Stimulated activated naive CD8-positive, alpha-beta T cell treated with anti-CD3 and anti-CD28 coated beads, Interleukin-15, Interleukin-2, amounts not matched to agents 100 ng/mL and 50 ng/mL, for 24 hours (primary cell): ENCODE measurements at regions not wholly inside any gene's neighbourhood (a gene's known extent, or its start where the extent isn't known, plus 50 kb on each side); places are given as distances from the start of the nearest gene placed in this dataset.
"Not testable (repeated sequence)": the region's sequence is repeated elsewhere in the genome, so short reads cannot be mapped to it uniquely, and the experiment has no call there.

Source experiments
- H3K27ac Mint-ChIP-seq: one replicate; pipeline ENCODE4 v1.8.0; 2021; ENCODE audit warnings: mild to moderate bottlenecking, mixed read lengths
- H3K27me3 Mint-ChIP-seq: one replicate; pipeline ENCODE4 v1.8.0; 2021; ENCODE audit warnings: mixed read lengths
- H3K36me3 Mint-ChIP-seq: one replicate; pipeline ENCODE4 v1.8.0; 2021; ENCODE audit warnings: low read depth, mixed read lengths
- H3K4me1 Mint-ChIP-seq: one replicate; pipeline ENCODE4 v1.8.0; 2021; ENCODE audit warnings: low read depth, mixed read lengths
- H3K4me3 Mint-ChIP-seq: one replicate; pipeline ENCODE4 v1.8.0; 2021; ENCODE audit warnings: mild to moderate bottlenecking, mixed read lengths
- H3K9me3 Mint-ChIP-seq: one replicate; pipeline ENCODE4 v1.8.0; 2021; ENCODE audit warnings: mixed read lengths

DNA sequence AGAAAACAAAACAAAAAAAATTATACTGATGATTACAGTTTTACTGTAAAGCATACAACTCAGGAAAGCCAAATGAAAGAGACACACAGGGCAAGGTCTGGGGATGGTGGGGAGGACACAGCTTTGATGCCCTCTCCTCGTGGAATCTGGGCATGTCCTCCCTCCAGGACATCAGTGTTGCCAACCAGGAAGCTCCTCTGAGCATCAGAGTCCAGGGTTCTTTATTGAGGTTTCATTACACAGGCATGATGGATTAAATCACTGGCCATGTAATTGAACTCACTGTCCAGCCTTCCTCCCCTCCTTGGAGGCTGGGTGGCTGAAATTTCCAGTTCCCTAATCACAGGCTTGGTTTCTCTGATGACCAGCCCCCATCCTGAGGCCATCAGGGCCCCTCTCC is 89.6 kb upstream of the MIER3 start:
- Mint-ChIP-seq H3K4me1 (no peaks in the 10 kb centered on the region), H3K4me3 (no peak overlapping the region), H3K36me3 (no peaks in the 10 kb centered on the region), H3K27ac (no peak overlapping the region), H3K27me3 (no peaks in the 10 kb centered on the region), H3K9me3 (no peaks in the 10 kb centered on the region)

DNA sequence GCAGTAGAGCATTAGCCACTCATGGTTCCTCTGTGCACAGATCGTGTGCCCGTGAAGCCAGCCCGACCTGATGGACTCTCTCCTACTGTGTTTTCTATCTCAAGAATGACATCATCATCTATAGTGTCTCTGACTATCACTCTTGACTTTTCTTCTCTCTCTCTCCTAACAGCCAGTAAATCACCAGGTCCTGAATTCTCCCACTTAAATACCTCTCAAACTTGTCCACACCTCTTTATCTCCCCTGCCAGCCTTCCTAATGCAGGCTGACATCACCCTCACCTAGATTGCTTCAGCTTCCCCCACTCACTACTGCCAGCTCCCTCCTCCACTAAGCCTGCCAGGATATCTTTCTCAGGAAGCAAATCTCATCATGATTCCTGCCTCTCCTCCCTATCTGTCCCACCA is 90.6 kb upstream of the MIER3 start:
- H3K4me3 Mint-ChIP-seq, result no peak overlapping the region
- H3K36me3 Mint-ChIP-seq, result no peaks in the 10 kb centered on the region
- H3K27me3 Mint-ChIP-seq, result no peaks in the 10 kb centered on the region
- H3K4me1 Mint-ChIP-seq, result no peaks in the 10 kb centered on the region
- H3K27ac Mint-ChIP-seq, result no peak overlapping the region
- H3K9me3 Mint-ChIP-seq, result no peaks in the 10 kb centered on the region

DNA sequence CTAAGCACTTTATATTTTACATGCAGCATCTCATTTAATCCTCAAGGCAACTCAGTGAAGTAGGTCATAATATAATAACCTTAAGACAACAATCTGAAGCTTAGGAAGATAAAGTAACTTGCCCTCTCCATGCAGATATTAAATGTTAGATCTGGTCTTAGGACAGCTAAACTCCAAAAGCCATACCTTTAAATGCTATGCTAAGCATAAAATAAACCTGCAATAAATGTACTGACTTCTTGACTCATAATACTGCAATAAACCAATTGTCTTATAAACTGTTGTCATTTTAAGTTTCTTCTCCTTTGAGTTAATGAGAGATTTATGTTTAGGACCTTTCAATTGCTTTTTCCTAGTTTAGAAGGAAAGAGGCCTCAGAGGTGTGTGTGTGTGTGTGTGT is 102.2 kb upstream of the MIER3 start:
- no peak overlapping the region for H3K27ac Mint-ChIP-seq
- no peaks in the 10 kb centered on the region for H3K36me3 Mint-ChIP-seq
- no peak overlapping the region for H3K4me3 Mint-ChIP-seq
- H3K4me1 Mint-ChIP-seq, result no peaks in the 10 kb centered on the region
- H3K9me3 Mint-ChIP-seq, result no peaks in the 10 kb centered on the region
- H3K27me3 Mint-ChIP-seq, result peaks cover 8% of the 10 kb centered on the region

DNA sequence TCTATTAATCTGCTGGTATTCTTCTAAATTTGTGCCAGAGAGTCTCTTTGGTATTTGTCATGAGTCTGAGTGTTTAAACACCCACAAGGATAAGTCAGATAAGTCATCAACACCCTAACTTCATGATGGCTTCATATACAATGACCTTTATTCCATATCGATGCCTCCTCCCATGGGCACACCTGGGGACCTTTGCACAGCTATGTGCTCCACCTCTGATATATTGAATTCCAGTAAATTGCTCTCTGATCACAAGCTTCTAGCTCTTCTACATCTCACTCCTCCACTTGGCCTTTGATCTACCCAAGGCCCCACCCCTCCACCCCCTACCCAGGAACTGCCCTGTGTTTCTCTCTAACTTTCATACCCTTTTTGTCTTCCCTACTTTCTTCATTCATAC is 102.7 kb upstream of the MIER3 start:
- Mint-ChIP-seq H3K27me3 (peaks cover 8% of the 10 kb centered on the region), H3K4me1 (no peaks in the 10 kb centered on the region), H3K36me3 (no peaks in the 10 kb centered on the region), H3K9me3 (no peaks in the 10 kb centered on the region), H3K4me3 (no peak overlapping the region), H3K27ac (no peak overlapping the region)

DNA sequence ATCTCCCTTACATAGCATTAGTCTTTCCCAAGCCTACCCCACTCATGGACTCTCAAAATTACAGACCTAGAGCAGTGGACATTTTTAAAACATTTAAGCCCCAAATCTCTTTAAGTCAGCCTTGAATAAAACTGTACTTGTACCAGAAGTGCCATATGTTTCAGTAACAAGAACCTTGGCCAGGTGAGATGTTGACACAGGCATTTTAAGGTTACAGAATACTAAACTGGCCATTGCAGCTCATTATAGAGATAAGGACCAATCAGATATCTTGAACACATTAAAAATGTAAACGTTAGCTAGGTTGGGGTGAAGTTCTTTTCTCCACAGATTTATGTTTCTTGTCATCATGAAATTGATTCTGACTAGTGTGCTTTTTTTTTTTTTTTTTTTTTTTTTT is 103.8 kb upstream of the MIER3 start:
- H3K4me3 Mint-ChIP-seq, result no peak overlapping the region
- H3K27me3 Mint-ChIP-seq, result peaks cover 8% of the 10 kb centered on the region
- no peaks in the 10 kb centered on the region for H3K9me3 Mint-ChIP-seq
- H3K27ac Mint-ChIP-seq, result no peak overlapping the region
- H3K4me1 Mint-ChIP-seq, result no peaks in the 10 kb centered on the region
- no peaks in the 10 kb centered on the region for H3K36me3 Mint-ChIP-seq

DNA sequence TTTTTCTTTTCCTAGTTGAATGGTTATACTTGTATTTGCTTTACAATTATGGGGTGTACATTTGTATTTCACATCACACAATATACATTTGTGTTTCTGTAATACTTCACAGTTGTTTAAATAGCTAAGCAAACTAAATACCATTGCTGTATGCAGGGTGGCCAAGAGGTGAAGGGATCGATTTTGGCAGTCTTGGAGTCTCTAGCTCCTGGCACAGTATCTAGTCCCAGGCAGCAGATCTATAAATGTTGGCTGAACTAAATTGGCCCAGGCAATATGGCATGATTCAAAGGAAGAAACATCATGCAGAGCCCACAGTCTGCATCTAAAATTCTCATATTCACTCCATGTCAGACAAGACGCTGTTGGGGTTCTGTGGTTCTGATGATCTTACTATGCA is 110.1 kb upstream of the GPBP1 start:
- peaks cover 2% of the 10 kb centered on the region for H3K9me3 Mint-ChIP-seq
- H3K4me3 Mint-ChIP-seq, result no peak overlapping the region
- H3K27me3 Mint-ChIP-seq, result peaks cover 10% of the 10 kb centered on the region
- H3K36me3 Mint-ChIP-seq, result no peaks in the 10 kb centered on the region
- H3K27ac Mint-ChIP-seq, result no peak overlapping the region
- H3K4me1 Mint-ChIP-seq, result no peaks in the 10 kb centered on the region

DNA sequence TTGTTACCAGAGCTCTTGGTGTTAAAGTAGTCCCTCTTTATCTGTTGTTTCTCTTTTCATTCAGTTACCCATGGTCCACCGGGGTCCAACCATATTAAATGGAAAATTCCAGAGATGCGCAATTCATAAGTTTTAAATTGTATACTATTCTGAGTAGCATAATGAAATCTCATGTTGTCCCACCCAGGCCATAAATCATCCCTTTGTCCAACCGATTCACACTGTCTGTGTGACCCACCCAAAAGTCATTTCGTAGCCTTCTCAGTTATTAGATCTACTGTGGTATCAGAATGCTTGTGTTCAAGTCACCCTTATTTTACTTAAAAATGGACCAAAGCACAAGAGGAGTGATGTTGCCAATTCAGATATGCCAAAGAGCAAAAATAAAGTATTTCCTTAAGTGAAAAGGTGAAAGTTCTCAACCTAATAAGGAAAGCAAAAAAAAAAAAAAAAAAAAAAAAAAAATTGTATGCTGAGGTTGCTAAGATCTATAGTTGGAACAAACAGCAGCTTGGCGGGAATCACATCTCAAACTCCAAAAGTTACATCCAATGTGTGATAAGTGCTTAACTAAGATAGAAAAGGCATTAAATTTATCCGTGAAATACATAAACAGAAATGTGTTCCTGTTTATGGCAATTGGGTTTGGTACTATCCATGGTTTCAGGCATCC is 106.8 kb upstream of the GPBP1 start:
- peaks cover 18% of the 10 kb centered on the region for H3K27me3 Mint-ChIP-seq
- H3K9me3 Mint-ChIP-seq, result peaks cover 7% of the 10 kb centered on the region
- no peaks in the 10 kb centered on the region for H3K36me3 Mint-ChIP-seq
- H3K4me1 Mint-ChIP-seq, result no peaks in the 10 kb centered on the region
- no peak overlapping the region for H3K4me3 Mint-ChIP-seq
- no peak overlapping the region for H3K27ac Mint-ChIP-seq

DNA sequence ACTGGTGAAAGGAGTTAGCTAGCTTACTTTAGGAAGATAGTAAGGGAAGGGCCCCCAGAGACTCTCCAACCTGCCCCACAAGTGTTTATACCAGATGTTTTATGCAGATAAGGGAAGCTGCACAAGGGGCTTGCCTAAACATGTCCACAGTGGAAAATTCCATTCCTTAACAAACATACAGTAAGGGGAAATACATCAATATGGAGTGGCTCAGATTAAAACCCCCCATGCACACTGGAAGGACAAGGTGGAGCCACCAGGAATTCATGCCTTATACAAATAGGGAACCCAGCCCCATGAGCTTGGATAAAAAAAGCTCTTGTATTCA is 106.3 kb upstream of the GPBP1 start:
- Mint-ChIP-seq H3K36me3 (no peaks in the 10 kb centered on the region), H3K27ac (no peak overlapping the region), H3K4me1 (no peaks in the 10 kb centered on the region)

DNA sequence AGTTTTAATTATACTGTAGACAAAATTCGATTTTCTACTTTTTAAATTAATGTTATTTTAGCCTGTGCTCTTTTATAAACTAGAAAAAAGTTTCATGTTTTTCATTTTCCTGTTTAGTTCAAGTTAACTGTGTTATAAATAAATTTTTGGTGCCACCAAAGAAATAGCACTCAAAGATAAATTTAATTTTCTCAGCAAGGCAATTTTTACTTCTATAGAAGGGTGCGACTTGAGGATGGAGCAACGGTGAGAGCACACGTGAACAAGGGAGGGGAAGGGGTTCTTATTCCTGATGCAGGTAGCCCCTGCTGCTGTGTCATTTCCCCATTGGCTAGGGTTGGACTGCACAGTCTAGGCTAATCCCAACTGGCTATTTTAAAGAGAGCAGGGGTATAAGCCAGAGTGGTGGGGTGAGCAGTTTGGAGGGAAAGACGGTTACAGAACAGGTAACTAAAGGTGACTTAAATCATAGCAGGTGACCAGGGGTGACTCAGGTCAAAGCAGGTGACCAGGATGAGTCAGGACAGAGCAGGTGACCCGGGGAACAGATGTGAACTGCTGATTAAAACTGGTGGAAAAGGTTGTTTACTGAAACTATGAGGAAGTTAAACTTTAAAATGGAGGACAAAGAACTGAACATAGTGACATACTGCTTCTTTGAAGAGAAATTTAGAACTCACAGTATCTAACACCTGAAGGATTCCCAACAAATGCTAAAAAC is 104.6 kb upstream of the GPBP1 start:
- H3K27me3 Mint-ChIP-seq, result peaks cover 18% of the 10 kb centered on the region
- no peaks in the 10 kb centered on the region for H3K36me3 Mint-ChIP-seq
- no peak overlapping the region for H3K27ac Mint-ChIP-seq
- peaks cover 7% of the 10 kb centered on the region for H3K9me3 Mint-ChIP-seq
- no peaks in the 10 kb centered on the region for H3K4me1 Mint-ChIP-seq
- no peak overlapping the region for H3K4me3 Mint-ChIP-seq

More for the DNA sequence above, 106.3 kb upstream of the GPBP1 start:
- no peak overlapping the region for H3K4me3 Mint-ChIP-seq
- H3K27me3 Mint-ChIP-seq, result peaks cover 20% of the 10 kb centered on the region
- peaks cover 7% of the 10 kb centered on the region for H3K9me3 Mint-ChIP-seq

DNA sequence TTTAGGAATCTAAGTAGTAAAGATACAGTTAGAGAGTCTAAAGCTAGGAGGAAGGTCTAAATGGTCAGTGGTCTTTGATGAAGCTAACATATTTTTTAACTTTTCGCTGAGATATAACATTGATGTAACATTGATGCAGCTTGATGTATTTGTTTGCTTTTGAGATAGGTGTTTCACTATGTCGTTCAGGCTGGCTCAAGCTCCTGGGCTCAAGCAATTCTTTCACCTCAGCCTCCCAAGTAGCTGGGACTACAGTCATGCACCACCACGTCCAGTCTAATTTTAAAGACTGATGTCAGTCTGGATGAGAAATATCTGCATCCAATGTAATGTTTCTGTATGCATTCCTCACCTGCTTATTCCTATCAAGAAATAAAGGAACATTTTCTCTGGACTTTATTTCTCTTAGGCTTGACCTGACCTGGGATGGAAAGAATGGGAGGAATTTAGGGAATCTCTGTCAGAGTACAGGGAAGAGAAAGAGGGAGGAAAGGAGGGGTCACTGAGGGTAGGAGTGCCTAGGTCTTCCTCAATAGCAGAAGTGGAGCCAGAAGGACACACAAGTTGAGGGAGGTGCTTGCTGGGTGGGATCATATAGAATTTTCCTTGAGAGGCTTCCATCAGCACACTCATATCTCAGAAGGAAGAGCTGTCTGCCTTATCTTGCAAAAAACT is 101.5 kb upstream of the GPBP1 start:
- H3K27me3 Mint-ChIP-seq, result peaks cover 11% of the 10 kb centered on the region
- peaks cover 4% of the 10 kb centered on the region for H3K9me3 Mint-ChIP-seq
- no peak overlapping the region for H3K4me3 Mint-ChIP-seq

DNA sequence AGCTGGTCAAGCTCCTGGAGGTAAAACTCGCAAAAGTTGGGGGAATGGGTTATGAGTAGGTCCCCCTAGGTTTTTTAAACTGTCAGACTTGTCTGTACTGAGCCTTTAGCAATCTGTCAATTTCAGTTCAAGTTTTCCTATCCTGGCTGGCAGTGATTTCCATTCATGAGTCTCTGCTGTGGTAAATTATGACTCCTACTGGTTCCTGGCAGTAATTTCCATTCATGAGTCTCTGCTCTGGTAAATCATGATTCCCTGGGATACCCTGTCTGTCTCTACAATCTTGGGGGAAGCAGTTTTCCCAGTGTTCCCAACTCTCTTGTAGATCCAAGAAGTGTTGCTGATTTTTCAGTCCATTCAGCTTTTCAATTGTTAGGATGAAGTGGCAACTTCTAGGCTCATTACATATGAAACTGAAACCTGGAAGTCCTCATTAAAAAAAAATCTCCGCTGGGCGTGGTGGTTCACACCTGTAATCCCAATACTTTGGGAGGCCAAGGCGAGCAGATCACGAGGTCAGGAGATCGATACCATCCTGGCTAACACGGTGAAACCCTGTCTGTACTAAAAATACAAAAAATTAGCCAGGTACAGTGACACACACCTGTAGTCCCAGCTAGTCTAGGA is 91.3 kb upstream of the GPBP1 start:
- peaks cover 22% of the 10 kb centered on the region for H3K27me3 Mint-ChIP-seq

More for the DNA sequence above, 101.5 kb upstream of the GPBP1 start:
- H3K27ac Mint-ChIP-seq, result no peak overlapping the region
- H3K36me3 Mint-ChIP-seq, result no peaks in the 10 kb centered on the region
- no peaks in the 10 kb centered on the region for H3K4me1 Mint-ChIP-seq

DNA sequence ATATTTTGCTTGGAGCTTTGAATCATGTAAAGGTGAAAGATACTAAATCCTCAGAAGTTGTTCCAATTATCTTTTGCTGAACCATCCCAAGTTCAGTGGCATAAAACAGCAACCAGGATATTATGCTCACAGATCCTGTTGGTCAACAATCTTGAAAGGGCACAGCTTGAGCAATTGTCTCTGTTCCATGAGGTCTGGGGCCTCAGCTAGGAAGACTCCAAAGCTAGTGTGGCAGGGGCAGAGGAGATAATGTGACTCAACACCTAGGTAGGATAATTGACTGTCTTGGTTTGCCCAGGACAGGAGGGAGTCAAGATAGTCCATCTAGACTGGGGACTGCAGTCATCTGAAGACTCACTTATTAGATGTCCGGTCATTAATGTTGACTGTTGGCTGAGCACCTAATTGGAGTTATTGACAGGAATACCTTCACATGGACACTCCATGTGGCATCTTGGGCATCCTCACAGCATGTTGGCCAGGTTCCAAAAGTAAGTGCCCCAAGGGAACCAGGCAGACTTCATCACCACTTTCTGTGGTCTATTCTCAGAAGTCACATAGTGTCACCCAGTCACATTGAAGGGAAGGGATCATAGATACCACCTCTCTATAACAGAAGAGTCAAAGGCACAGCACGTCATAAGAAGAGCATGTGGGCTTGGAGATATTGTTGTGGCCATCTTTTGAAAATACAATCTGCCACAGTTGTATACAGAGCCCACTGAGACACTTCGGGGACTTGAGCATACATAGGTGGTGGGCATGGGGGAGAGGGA is 88.4 kb upstream of the GPBP1 start:
- no peak overlapping the region for H3K4me3 Mint-ChIP-seq
- H3K4me1 Mint-ChIP-seq, result no peaks in the 10 kb centered on the region
- H3K27me3 Mint-ChIP-seq, result peaks cover 22% of the 10 kb centered on the region
- no peak overlapping the region for H3K27ac Mint-ChIP-seq
- H3K9me3 Mint-ChIP-seq, result no peaks in the 10 kb centered on the region
- no peaks in the 10 kb centered on the region for H3K36me3 Mint-ChIP-seq

More for the DNA sequence above, 91.3 kb upstream of the GPBP1 start:
- Mint-ChIP-seq H3K4me3 (no peak overlapping the region), H3K36me3 (no peaks in the 10 kb centered on the region), H3K9me3 (no peaks in the 10 kb centered on the region), H3K4me1 (no peaks in the 10 kb centered on the region), H3K27ac (no peak overlapping the region)

DNA sequence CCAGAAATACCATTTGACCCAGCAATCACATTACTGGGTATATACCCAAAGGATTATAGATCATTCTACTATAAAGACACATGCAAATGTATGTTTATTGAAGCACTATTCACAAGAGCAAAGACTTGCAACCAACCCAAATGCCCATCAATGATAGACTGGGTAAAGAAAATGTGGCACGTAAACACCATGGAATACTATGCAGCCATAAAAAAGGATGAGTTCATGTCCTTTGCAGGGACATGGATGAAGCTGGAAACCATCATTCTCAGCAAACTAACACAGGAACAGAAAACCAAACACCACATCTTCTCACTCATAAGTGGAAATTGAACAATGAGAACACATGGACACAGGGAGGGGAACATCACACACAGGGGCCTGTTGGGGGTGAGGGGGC is 85.9 kb upstream of the GPBP1 start:
- H3K4me3 Mint-ChIP-seq, H3K9me3 Mint-ChIP-seq, H3K36me3 Mint-ChIP-seq, H3K4me1 Mint-ChIP-seq, H3K27ac Mint-ChIP-seq: not testable (repeated sequence)
- H3K27me3 Mint-ChIP-seq, result peaks cover 13% of the 10 kb centered on the region

DNA sequence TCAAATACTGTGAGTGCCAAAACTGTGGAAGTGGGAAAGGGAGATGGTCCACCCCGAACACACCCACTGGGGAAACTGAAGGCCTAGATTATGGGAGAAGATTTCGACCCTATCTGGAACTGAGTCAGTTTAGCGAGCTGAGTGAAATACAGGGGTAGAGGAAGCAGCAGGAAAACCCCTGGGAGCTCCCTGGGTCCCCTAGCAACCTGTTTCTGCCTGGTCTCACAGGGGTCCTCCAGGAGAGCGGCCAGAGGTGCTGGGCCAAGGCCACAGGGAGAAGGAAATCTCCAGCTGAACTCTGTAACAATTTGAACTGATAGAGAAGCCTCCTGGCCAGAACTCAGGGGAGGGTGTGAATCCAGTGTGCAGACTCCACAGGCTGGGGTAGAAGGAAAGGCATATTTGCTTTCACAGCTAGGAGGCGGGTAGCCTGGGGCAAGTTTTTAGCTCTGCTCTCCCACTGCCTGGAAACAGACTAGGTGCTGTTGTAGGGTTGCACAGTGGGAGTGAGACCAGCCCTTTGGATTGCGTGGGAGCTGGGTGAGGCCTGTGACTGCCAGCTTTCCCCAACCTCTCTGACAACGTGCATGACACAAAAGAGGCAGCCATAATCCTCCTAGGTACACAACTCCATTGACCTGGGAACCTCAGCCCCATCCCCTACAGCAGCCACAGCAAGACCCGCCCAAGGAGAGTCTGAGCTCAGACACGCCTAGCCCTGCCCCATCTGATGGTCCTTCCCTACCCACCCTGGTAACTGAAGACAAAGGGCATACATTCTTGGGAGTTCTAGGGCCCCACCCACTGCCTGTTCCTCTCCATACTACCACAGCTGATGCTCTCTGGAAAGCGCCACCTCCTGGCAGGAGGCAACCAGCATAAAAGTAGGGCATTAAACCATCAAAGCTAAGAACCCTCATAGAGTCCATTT is 78.8 kb upstream of the GPBP1 start:
- Mint-ChIP-seq H3K9me3 (peaks cover 24% of the 10 kb centered on the region), H3K4me1 (no peaks in the 10 kb centered on the region), H3K4me3 (no peak overlapping the region), H3K27ac (no peak overlapping the region), H3K27me3 (peaks cover 6% of the 10 kb centered on the region), H3K36me3 (peaks cover 11% of the 10 kb centered on the region)
